Upper lobe of left lung (tissue), 6 donors: ENCODE measurements at regions not wholly inside any gene's neighbourhood (a gene's known extent, or its start where the extent isn't known, plus 50 kb on each side); places are given as distances from the start of the nearest gene placed in this dataset.
A peak's percentile ranks its signal among the peaks of the same experiment; 100 is the strongest.

Source experiments
- ATAC-seq, 2 donors: fragments of 200-7000 bp; cut with Tn5 transposase; one replicate each; pipeline ENCODE4 v1.9.1; 2022; ENCODE audit warnings: mild to moderate bottlenecking in 2 of 2, moderate library complexity in 2 of 2; ENCODE audit not compliant: low FRiP score in 2 of 2
- DNase-seq, 2 donors: peaks; one replicate each; pipeline ENCODE4 v3.0.0-alpha.2; 2019 to 2020
- H3K27ac ChIP-seq, 4 donors: fragments of 200-600 bp; sonication (generic); one replicate each; pipeline ENCODE4 v1.5.1; 2016 to 2019
- H3K27me3 ChIP-seq, 4 donors: fragments of 200-600 bp; sonication (generic); one replicate each; pipeline ENCODE4 v1.5.1; 2017 to 2019
- H3K36me3 ChIP-seq, 4 donors: fragments of 200-600 bp; sonication (generic); one replicate each; pipeline ENCODE4 v1.5.1; 2016 to 2019
- H3K4me1 ChIP-seq, 4 donors: fragments of 200-600 bp; sonication (generic); one replicate each; pipeline ENCODE4 v1.5.1; 2018 to 2019
- H3K4me3 ChIP-seq, 4 donors: fragments of 200-600 bp; sonication (generic); one replicate each; pipeline ENCODE4 v1.5.1; 2017 to 2019; ENCODE audit warnings: mild to moderate bottlenecking in 2 of 4, moderate library complexity in 1 of 4
- H3K9me3 ChIP-seq, 4 donors: fragments of 200-600 bp; sonication (generic); one replicate each; pipeline ENCODE4 v1.5.1; 2018 to 2019
- EP300 ChIP-seq, 4 donors: sonication (generic); formaldehyde crosslinking; IDR thresholded peaks; one replicate each; pipeline ENCODE4 v1.5.1; 2017; ENCODE audit warnings: antibody characterized with exemption in 4 of 4, control low read depth in 2 of 4
- POLR2A ChIP-seq, 4 donors: fragments of 450-650 bp; IDR thresholded peaks; one replicate each; pipeline ENCODE4 v1.5.1; 2016 to 2017; ENCODE audit warnings: antibody characterized with exemption in 4 of 4, mild to moderate bottlenecking in 2 of 4
- POLR2AphosphoS5 ChIP-seq, 2 donors: sonication (generic); formaldehyde crosslinking; IDR thresholded peaks; one replicate each; pipeline ENCODE4 v1.5.1; 2017; ENCODE audit warnings: antibody characterized with exemption in 2 of 2
- WGBS, 2 donors: methylation state at CpG; one replicate each; pipeline ENCODE4 v1.1.5; 2017 to 2018; 5-methylcytosine and 5-hydroxymethylcytosine counted together
- TF ChIP-seq, protein P1 (sequence below), 6 experiments: fragments of 450-650 bp in 4 of 6; fragments of 200-600 bp in 2 of 6; sonication (generic) in 2 of 6; IDR thresholded peaks; one replicate each; pipeline ENCODE4 v1.5.1; 2016 to 2019; ENCODE audit warnings: antibody characterized with exemption in 6 of 6
- donor health status: DM: no; HTN: no; CAD: no; lungs with moderate emphysema.
- donor health status: DM: no; HTN: yes; CAD: no; lungs with severe emphysema.

DNA sequence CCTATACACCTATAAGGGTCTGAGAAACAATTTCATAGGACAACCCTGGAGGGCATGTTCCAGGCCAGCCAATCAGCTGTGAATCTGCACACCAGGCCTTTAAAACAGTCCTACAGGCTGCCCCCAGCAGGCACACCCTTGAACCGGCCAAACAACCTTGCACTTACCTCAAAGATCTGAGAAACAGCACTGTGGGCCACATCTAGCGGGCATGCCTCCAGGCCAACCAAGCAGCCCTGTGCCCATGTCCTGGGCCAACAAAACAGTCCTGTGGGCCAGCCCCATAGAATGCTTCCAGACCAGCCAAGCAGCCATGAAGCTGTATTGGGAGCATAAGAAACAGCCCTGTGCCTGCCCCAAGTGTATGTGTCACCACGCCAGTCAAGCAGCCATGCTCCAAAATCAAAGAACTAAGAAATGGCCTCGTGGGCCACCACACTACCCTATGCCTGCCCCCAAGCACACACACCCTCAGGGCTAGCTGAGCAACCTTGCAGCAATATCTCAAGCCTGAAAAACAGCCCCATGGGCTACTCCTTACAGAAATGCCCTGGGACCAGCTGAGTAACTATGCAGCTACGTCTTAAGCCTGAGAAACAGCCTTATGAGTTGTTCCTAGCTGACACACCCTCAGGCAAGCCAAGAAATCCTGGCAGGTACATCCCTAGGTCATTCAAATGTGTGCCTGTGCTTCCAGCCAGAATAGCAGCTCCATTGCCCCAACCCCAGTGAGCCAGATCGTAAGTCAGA, 2243.8 kb upstream of the C9orf72 start:
- Histone ChIP-seq H3K4me1 (no peaks in the 10 kb centered on the region), H3K27ac (no peak overlapping the region), H3K27me3 (no peaks in the 10 kb centered on the region), H3K9me3 (peaks cover 0 to 15% (median 0%) of the 10 kb centered on the region in 4 donors), H3K36me3 (no peaks in the 10 kb centered on the region), H3K4me3 (no peak overlapping the region)
- 79 to 86% methylated on average over 5 of the region's 6 CpGs for WGBS, 2 donors
- peak; percentile 14 to 46 for ATAC-seq
- peak in 1 of 2 donors; percentile 1 for DNase-seq
- TF ChIP-seq EP300 (IDR thresholded peaks at IDR 0.05) (no peak), POLR2A (IDR thresholded peaks at IDR 0.05) (no peak), POLR2AphosphoS5 (IDR thresholded peaks at IDR 0.05) (no peak)
- TF ChIP-seq, protein P1, sequence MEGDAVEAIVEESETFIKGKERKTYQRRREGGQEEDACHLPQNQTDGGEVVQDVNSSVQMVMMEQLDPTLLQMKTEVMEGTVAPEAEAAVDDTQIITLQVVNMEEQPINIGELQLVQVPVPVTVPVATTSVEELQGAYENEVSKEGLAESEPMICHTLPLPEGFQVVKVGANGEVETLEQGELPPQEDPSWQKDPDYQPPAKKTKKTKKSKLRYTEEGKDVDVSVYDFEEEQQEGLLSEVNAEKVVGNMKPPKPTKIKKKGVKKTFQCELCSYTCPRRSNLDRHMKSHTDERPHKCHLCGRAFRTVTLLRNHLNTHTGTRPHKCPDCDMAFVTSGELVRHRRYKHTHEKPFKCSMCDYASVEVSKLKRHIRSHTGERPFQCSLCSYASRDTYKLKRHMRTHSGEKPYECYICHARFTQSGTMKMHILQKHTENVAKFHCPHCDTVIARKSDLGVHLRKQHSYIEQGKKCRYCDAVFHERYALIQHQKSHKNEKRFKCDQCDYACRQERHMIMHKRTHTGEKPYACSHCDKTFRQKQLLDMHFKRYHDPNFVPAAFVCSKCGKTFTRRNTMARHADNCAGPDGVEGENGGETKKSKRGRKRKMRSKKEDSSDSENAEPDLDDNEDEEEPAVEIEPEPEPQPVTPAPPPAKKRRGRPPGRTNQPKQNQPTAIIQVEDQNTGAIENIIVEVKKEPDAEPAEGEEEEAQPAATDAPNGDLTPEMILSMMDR (IDR thresholded peaks at IDR 0.05): no peak

DNA sequence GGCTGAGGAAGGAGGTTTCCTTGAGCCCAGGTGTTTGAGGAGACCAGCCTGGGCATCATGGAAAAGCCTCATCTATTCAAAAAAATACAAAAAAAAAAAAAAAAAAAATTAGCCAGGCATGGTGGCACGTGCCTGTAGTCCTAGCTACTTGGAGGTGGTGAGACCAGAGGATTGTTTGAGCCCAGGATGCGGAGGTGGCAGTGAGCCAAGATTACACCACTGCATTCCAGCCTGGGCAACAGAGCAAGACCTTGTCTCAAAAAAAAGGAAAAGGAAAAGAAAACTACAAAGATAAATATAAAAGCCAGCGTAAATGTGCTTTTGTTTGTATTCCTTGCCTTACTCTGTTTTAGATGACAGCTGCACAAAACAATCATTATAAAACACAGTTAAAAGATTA, 2249.2 kb upstream of the C9orf72 start:
- no peaks in the 10 kb centered on the region for H3K4me1 ChIP-seq
- WGBS, 2 donors: 57 to 59% methylated on average over 3 of the region's 3 CpGs
- TF ChIP-seq EP300 (IDR thresholded peaks at IDR 0.05): no peak
- no peak for TF ChIP-seq POLR2AphosphoS5 (IDR thresholded peaks at IDR 0.05)
- TF ChIP-seq POLR2A (IDR thresholded peaks at IDR 0.05): no peak
- TF ChIP-seq, protein P1 (IDR thresholded peaks at IDR 0.05): no peak
- H3K27ac ChIP-seq: no peak overlapping the region
- H3K4me3 ChIP-seq: no peak overlapping the region
- no peaks in the 10 kb centered on the region for H3K36me3 ChIP-seq
- no peaks in the 10 kb centered on the region for H3K27me3 ChIP-seq
- ATAC-seq (no peak), DNase-seq (no peak)
- H3K9me3 ChIP-seq: peaks cover 0 to 12% (median 0%) of the 10 kb centered on the region in 4 donors

DNA sequence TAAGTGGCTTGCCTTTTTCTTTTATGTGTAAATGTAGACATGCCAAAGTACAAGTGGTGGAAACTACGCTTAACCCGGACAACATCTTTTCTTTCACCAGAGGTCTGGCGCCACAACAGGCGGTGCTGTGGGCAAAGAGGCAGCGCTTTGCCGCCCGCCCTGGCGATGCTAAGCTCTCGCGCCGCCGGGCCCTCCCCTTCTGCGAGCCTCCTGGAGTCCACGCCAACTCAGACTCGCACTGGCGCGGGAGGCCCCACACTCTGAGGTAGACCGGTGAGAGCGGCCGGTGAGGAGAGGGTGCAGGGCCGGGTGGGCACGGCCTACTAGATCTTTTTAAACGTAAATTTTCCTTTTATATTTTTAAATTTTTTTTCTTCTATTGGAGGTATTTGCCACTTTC, 2253.1 kb upstream of the C9orf72 start:
- 92 to 96% methylated on average over 23 of the region's 23 CpGs for WGBS, 2 donors
- no peak overlapping the region for H3K27ac ChIP-seq
- peak in 1 of 2 donors; percentile 80 for DNase-seq

DNA sequence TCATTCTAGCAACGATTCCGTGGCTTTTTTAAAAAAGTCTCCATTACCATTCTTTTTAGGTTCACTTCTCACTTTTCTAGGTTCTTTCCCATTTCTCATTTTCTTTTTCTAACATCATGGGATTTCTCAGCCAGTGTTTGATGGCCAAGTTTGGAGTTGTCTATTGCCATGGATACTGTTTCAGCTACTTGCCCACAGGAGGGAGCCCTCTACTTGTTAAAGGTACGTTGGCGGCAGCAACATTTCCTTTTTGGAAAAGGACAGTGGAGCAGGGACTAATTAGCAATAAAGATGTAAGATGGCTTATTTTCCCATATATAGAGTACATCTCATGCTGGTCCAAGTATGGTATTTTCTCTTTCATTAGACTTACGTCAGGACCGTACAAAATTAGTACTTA, 2257.5 kb upstream of the C9orf72 start:
- DNase-seq: no peak
- Histone ChIP-seq H3K4me3 (no peak overlapping the region), H3K27ac (no peak overlapping the region), H3K4me1 (no peaks in the 10 kb centered on the region), H3K36me3 (no peaks in the 10 kb centered on the region), H3K27me3 (no peaks in the 10 kb centered on the region), H3K9me3 (peaks cover 0 to 4% (median 0%) of the 10 kb centered on the region in 4 donors)
- TF ChIP-seq, protein P1 (IDR thresholded peaks at IDR 0.05): peak in 3 of 6 experiments; percentile 17 to 40 (median 24)
- TF ChIP-seq POLR2AphosphoS5 (IDR thresholded peaks at IDR 0.05) (no peak), EP300 (IDR thresholded peaks at IDR 0.05) (no peak), POLR2A (IDR thresholded peaks at IDR 0.05) (no peak)
- 29 to 38% methylated on average over 6 of the region's 6 CpGs for WGBS, 2 donors
- no peak for ATAC-seq

More for the DNA sequence above, 2253.1 kb upstream of the C9orf72 start:
- no peak for ATAC-seq
- H3K27me3 ChIP-seq: no peaks in the 10 kb centered on the region
- H3K4me1 ChIP-seq: no peaks in the 10 kb centered on the region
- H3K9me3 ChIP-seq: peaks cover 0 to 4% (median 0%) of the 10 kb centered on the region in 4 donors
- TF ChIP-seq, protein P1 (IDR thresholded peaks at IDR 0.05): no peak
- TF ChIP-seq EP300 (IDR thresholded peaks at IDR 0.05) (no peak), POLR2A (IDR thresholded peaks at IDR 0.05) (no peak), POLR2AphosphoS5 (IDR thresholded peaks at IDR 0.05) (no peak)
- no peaks in the 10 kb centered on the region for H3K36me3 ChIP-seq
- H3K4me3 ChIP-seq: no peak overlapping the region
